NK-92 treated with Interleukin-12 subunit alpha and Interleukin-12 subunit beta, amount 100 ng/mL, for 24 hours (cell line): ENCODE measurements at regions not wholly inside any gene's neighbourhood (a gene's known extent, or its start where the extent isn't known, plus 50 kb on each side); places are given as distances from the start of the nearest gene placed in this dataset.

Experiments used
- DNase-seq: peaks from one replicate; lab custom pipeline; 2025; lab: John Stamatoyannopoulos, UW

DNA sequence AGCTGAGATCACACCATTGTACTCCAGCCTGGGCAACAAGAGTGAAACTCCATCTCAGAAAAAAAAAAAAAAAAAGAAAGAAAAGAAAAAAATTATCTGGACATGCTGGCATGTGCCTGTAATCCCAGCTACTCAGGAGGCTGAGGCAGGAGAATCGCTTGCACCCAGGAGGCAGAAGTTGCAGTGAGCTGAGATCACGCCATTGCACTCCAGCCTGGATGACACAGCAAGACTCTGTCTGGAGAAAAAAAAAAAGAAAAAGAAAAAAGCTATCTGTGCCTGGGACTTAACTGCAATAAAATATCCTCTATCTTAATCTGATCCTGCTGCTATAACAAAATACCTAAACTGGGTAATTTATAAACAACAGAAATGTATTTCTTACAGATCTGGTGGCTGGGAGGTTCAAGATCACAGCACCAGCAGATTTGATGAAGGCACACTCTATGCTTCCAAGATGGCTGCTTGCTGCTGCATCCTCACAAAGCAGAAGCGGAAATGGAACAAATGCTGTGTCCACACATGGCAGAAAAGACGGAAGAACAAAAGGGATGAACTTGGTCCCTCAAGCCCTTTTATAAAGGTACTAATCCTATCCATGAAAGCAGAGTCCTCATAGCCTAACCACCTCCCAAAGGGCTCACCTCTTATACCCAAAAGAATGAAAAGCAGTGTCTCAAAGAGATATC, 273.3 kb upstream of the JARID2 start:
- DNase-seq, result no peak

DNA sequence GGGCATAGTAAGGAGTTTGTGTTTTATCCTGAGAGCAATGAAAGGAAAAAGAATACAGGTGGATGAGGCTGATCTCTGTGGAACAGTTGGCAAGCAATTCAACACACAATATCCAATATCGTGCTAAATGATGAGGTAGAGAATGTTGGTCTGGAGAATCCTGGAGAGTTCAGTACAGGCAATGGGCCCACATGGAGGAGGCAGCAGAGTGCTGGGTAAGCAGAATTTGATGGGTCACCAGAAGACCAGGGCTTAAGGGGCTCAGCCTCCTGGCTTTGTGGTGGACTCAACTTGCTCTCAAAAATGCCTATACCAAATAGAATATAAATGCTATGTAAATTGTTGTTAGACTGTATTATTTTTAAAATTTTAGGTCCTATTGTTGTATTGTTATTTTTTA, 271.5 kb upstream of the JARID2 start:
- DNase-seq, result no peak

DNA sequence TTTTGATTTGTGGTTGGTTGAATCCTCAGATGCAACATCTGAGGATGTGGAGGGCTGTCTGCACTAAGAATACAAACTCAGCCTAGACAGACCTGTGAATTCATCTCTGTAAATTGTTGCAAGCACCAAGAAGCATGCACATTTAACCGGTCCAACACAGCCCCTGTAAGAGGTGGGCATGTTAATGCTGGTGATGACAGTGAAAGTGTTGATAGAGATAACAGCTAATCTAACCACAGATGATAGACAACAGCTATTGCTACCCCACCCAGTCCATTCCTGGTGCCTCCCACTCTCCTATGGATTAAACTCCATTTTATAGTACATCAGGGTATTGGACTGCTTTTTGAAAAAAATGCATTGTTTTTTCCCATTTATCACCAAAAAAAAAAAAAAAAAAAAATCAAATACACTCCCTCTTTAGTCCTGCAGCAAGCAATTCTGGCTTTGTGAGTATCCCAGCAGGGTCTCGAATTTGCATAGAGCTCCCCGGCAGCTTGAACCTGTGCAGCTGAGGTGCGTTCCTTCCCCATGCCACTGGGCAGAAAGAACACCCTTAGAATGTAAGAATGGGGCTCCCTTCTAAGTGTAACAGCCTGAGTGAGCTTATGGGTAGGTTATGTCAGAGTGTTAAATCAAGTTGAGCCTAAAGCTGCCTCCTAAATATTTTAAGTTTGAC, 270.9 kb upstream of the JARID2 start:
- no peak for DNase-seq

DNA sequence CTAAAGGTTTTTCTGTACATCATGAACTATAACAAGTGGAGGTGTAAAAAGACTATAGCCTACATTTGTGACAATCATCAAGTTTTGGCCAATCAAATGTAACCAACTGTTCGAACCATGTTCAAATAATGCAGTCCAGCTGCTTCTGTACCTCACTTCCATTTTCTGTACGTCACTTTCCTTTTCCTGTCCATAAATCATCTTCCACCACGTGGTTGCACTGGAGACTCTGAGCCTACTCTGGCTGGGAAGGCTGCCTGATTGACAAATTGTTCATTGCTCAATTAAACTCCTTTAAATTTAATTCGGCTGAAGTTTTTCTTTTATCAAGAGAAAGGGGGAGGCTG, 270.4 kb upstream of the JARID2 start:
- DNase-seq, result no peak

DNA sequence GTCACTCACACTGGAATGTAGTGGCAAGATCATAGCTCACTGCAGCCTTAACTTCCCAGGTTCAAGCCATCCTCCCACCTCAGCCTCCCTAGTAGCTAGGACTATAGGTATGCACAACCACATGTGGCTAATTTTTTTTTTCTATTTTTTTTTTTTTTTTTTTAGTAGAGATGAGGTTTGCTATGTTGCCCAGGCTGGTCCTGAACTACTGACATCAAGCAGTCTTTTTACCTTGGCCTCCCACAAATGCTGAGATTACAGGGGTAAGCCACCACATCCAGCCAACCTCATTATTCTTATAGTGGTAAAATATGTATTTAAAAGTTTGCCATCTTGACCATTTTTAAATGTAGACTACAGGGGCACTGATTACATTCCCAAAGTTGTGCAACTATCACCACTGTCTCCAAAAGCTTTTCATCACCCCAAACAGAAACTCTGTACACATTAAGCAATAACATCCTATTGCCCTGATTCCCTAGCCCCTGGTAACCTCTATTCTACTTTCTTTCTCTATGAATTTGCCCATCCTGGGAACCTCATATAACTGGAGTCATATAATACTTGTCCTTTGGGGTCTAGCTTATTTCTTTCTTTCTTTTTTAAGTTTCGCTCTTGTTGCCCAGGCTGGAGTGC, 268.0 kb upstream of the JARID2 start:
- no peak for DNase-seq

DNA sequence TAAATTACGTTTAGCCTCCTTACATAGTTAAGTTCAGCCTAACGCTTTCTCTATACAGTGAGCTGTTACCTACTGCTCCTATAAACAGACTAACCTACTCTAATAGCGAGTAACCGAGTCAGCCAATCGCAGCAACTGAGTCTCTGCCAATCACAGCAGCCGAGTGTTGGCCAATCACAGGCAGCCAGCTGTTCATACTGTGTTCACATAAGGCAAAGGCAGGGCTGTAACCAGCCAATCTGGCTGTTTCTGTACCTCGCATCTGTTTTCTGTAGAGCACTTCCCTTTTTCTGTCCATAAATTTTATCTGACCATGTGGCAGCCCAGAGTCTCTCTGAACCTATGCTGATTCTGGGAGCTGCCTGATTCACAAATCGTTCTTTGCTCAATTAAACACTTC, 263.9 kb upstream of the JARID2 start:
- DNase-seq, result no peak

DNA sequence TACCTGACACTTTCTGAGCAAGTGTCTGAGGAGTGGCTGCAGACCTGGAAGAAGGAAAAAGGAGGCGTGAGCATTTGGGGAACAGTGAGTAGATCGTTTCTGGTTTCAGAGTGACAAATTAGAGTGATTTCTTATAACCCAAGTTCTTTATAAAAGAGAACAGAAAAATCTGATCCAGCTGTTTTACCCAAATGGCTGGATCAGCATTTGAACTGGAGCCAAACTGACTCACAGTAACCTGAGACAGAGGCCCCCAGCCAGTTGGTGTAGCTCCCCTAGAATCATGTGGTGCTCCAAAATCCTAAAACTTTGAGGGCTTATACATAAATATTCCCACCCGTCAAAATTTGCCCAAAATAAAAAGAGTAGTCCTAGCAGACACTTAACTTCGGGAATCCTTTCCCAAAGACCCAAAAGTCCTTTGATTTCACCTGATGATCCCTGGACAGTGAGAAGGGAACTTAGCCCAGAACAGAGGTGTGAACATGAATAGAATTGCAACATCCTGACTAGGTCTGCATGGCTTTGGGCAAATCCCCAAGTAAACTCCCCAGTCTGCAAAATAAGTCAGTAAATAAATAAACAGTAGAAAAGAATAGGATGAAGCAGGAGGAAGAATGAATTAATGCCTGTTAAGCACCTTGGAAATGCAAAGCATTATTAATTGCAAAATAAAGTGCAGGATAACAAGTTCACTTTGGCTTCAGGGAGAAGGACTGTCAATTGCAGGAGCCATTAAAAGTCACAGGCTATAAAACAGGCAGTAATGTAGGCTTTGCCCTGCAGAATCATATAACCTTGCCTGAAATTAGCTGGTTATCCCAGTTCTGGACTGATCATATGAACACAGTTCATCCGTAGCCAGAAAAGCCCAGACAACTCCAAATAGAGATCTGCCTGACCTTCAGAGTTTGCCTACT, 262.0 kb upstream of the JARID2 start:
- DNase-seq, result no peak

DNA sequence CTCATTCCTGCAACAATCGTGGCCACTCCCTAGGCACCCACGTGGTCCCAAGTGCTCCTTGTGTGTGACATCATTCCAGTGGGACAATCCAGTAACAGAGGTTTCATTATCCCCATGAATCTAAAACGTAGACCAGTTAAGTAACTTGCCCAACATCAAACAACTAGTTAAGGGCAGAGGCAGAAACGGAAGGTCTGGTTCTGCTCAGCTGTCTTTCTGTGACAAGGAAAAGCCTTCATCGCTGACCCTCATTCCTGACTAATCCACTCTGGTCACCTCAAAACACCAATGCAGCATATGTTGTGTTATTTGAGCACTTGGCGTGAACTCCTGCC, 261.4 kb upstream of the JARID2 start:
- DNase-seq, result no peak

DNA sequence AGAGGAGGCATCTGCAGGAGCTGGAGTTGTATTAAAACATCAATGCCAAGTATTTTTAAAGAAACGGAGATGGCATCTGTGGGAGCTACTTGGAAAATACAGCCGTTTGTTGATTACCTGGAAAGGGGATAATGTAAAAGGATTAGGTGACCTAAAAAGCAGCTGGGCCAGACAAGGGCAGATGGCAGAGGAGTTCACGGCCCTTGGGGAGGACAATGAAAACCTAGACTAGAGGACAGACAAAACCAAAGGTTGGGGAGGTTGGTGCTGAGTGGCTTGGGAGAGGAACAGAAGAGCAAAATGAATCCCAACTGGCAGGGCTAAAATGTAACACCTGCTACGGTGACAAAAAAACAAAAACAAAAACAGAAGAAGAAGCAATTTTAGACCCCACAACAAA, 260.5 kb upstream of the JARID2 start:
- no peak for DNase-seq

DNA sequence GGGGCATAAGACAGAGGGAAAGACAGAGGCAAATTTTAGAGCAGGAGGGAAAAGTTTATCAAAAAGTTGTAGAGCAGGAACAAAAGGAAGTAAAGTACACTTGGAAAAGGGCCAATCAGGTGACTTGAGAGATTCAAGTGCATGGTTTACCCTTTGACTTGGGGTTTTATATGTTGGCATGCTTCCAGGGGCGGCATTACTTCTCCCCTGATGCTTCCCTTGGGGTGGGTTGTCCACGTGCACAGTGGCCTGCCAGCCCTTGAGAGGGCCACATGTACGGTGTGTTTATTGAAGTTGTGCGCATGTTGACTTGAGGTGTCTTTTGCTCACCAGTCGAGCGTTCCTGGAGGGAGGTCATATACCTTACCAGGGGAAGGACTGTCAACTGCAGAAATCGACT, 259.5 kb upstream of the JARID2 start:
- DNase-seq, result no peak

DNA sequence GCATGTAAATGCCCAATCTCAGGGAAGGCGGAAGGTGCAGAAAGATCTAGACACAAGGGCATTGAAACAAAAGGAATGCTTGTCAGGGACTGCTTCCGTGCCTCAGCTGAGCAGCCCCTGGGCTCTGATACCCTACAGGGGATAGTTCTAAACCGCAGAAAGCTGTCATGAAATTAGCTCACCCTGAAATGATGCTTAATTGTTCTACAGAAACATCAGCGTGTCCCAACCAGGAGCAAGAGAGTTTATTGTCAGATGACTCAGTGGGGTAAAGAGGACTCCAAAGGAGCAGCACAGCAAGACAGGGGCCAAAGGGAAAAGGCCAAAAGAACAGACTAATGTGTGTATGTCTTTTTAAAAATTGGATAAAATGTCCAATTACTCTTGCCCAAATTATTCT, 258.4 kb upstream of the JARID2 start:
- no peak for DNase-seq

DNA sequence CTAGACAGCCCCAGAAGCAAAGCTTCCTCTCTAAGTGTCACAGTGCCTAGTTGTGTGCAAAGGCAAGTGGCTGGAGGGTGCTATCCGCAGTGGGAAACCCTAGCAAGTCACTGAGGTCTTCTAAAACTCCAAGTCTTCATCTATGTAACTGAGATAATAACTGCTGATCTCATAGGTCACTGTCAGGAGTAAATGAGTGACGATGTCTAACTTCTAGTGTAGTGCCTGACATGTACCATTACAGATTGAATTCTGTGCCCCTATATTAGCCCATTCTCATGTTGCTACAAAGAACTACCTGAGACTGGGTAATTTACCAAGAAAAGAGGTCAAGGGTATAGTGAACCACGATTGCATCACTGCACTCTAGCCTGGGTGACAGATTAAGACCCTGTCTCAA, 253.5 kb upstream of the JARID2 start:
- DNase-seq, result no peak

DNA sequence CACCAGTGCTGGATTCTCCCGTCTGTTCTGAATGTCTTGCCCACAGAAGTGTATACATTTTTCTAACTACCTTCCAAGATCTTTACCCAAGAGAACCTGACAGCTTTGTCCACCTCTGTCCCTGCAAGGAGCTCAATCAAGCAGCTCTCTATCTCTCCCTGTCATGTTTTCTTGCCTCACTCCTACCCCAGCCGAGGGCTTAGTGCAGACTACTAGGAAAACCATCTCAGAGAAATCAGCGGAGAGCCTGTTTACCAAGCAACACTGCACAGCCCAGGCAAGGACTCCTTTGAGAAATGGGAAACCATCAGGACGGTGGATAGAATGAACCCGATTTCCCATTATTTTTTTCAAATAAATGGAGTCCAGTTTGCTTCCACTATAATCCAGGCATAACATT, 250.7 kb upstream of the JARID2 start:
- no peak for DNase-seq

DNA sequence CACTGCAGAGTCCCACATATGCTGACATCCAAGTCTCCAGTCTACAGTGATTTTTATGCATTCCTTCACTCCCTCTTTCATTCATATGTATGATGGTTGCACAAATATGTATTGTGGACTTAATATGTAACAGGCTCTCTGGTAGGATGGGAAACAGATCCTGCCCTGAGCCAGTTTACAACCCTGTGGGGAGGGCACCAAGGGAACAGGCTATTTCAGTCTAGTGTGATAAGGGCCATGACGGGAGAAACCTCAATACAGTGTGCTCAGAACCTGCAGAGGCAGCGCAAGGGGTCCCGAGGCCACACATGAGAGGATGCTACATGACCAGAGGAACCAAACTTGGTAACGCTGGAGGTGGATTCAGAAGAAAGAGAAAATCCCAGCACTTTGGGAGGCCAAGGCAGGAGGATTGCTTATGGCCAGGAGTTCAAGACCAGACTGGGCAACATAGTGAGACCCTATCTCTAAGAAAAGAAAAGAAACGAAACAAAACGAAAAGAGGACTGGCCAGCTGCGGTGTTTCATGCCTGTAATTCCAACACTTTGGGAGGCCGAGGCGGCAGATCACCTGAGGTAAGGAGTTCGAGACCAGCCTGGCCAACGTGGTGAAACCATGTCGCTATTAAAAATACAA, 249.8 kb upstream of the JARID2 start:
- no peak for DNase-seq

DNA sequence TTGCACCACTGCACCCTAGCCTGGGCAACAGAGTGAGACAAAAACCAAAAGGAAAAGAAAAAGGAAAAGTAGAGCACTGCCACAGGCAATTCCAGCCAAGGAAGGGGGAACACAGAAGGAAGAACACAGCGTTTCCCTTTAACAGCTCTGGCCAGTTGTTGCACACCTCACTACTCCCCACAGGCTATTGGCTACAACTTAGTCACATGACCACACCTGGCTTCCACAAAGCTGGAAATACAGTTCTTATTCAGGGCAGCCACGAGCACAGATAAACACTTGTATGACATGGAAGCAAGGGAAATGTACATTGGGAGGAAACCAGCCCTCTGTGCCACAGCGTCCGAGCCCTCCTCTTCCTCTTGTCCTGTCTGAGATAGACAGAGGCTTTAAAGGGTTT, 249.0 kb upstream of the JARID2 start:
- DNase-seq, result no peak

DNA sequence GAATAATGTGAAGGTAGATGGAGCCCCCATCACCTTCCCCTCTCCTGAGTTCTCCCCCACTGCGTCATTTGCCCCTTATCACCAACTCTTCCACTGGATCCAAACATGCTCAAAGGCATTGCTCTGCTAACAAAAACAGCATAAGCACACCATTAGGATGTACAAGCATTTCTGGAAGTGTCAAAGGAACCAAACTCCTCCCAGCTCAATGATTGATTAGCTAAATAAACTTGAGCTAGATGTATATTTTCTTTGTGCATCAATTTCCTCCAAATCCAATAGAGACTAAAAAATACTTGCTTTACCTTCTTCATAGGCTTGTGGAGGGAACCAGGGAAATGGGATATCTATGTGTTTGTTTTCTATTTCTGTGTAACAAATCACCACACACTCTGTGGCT, 248.4 kb upstream of the JARID2 start:
- no peak for DNase-seq

DNA sequence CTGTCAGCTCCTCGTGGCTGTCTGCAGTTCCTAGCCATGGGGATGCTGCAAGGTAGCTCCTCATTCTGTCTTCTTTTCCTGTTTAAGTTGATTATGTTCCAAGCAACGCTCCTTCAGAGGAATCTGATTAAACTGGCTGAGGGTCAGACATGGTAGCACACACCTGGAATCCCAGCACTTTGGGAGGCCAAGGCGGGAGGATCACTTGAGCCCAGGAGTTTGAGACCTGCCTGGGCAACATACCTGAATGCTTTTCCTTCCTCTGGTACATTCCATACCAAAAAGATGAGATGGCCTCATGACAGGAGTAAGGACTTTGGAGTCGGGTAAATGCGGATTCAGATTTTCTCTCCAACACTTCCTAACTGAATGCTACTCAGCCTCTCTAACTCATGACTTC, 246.8 kb upstream of the JARID2 start:
- DNase-seq, result no peak

DNA sequence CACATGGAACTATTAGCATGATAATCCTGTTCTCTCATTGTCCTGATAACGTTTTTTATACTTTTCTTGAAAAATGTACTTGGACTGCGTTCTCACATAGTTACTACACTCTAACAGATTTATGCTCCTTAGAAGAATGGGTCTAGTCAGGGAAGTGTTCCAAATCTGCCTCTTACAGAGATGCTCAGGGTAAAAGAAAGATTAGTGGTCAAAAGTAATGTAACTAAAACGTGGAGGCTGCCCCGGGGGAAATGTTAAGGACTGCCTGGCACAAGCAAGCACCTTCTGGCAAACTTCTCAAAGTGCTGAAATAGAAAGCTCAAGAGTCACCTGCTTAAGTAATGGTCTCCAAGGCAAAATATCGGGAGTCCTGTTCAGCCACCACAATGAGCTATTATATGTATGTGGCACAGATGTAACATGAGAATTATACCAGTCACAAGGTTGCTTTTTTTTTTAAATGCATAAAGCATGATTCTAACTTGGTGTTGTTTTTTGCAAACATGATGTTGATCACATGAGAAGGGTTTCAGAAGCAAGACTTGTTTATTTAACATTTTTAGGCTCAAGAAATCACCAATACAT, 244.5 kb upstream of the JARID2 start:
- no peak for DNase-seq

DNA sequence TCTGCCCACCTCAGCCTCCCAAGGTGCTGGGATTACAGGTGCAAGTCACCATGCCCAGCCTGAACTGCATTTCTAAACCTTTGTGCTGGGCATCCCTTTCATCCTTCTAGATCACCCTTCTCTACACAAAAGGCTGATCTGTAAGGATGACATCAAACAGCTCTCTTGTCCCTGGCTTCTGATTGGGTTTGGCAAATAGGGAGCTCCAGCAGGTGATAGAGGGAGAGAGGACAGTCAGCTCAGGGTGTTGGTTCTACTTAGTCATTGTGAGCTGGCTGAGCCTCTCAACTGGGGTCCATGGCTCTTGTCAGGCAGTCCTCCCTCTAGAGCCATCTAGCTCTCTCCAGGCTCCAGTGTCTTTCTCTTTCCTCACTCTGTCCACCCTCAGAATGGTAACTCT, 237.6 kb upstream of the JARID2 start:
- no peak for DNase-seq

DNA sequence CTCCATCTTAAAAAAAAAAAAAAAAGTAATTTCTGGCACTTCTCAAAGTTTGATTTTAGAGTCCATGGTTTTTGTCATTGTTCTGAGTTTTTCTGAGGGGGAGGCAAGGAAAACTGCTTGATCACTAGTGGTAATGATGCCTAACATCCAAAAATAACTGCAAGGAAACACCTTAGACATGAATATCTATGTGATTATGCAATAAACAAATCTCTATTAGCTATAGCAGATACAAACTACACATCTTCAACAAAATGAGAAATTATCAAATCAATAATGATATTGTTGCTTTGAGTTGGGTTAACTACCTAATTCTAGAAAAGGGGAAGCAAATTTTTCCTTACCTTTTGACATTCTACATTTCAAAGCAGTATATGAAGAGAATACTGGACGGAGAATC, 230.9 kb upstream of the JARID2 start:
- DNase-seq, result no peak

DNA sequence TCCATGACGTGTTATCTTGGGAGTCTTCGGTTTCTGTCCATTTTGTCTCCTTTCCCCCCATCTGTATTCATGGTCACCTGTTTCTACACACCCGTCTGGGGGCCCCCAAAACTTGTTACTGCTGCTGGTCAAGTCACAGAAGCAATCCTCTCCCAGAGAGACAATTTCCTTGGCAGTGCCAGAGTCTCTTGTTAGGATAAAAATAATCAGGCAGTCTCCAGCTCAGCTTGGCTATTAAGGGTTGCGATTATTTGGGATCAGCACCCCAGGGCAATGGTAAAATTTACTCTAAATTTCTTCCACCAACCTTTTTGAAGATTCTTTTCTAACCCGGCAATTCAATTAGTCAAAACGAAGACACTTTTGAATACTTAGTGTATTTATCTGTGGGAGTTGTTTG, 229.1 kb upstream of the JARID2 start:
- no peak for DNase-seq

DNA sequence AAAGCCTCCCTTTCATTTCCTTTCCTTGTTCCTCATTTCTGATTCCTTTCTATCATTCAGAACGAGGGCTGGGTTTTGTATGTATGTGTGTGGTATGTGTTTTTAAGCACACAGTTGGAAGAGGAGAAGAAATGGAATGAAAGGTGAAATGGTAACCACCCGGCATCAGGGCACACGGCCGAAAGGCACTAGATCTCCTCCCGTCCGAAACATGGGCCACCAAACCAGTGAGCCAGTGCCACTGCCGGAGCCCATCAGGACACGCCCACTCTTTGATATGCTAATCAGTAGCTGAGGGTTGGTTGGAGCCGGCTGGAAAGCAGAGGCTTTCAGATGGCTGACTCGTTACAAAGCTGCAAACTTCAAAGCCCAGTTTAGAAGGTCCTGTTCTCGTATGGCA, 228.6 kb upstream of the JARID2 start:
- DNase-seq, result no peak
